ENCODE measurements at regions not wholly inside any gene's neighbourhood (a gene's known extent, or its start where the extent isn't known, plus 50 kb on each side); places are given as distances from the start of the nearest gene placed in this dataset.

DNA sequence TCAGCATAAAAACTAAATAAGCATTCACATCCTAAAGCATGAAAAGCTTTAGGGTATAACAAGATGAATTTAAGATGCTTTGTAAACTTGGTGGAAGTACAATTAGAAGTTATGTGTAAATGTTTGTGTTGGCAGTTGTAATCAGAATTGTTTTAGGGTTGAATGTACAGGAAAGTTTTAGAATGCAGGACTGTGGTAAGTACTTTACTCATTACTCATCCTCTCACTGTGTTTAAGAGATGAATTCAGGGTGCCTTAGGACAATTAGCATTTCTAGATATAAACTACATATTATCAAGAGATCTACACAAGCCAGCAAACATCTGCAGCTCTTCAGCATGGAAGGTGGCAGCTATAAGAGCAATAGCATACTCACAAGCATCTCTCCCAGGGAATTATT is 77.5 kb upstream of the ELOVL6 start:
- ChIA-PET POLR2A (no interaction called here), CTCF (interaction anchor here (0.8 to 1.8 kb wide), 6 partner anchors 10 to 240 kb away, joined by 3 to 6 read pairs (median 4); no protein-coding TSS in a partner anchor)
- TF ChIP-seq CTCF (IDR thresholded peaks at IDR 0.05; ENCODE audit: control extremely low read depth, extremely low read depth, low read depth, missing control alignments), result no peak
- no peak for DNase-seq (ENCODE audit: extremely low spot score)

DNA sequence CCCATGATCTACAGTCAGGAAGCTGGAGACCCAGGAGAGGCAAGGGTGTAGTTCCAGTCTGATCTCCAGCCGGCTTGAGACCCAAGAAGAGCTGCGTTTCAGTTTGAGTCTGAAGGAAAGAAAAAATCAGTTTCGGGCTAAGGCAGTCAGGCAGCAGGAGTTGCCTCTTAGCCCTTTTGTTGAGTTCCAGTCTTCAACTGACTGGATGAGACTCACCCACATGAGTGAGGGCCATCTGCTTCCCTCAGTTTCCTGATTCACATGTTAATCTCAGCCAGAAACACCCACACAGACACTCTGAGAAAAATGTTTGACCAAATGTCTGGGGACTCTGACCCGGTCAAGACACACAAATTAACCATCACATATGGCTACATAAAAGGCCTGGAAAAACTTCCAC is 73.6 kb upstream of the ELOVL6 start:
- TF ChIP-seq CTCF (IDR thresholded peaks at IDR 0.05; ENCODE audit: control extremely low read depth, extremely low read depth, low read depth, missing control alignments), result no peak
- DNase-seq (ENCODE audit: extremely low spot score), result no peak
- ChIA-PET POLR2A (no interaction called here), CTCF (interaction anchor here (0.9 kb wide), 2 partner anchors 18 to 43 kb away, joined by 3 read pairs; no protein-coding TSS in a partner anchor)

- no peak for TF ChIP-seq CTCF (IDR thresholded peaks at IDR 0.05; ENCODE audit: control extremely low read depth, extremely low read depth, low read depth, missing control alignments)
- ChIA-PET POLR2A (no interaction called here), CTCF (interaction anchor here (1.0 kb wide), 1 partner anchor 245 kb away, joined by 3 read pairs; no protein-coding TSS in a partner anchor)
- no peak for DNase-seq (ENCODE audit: extremely low spot score)
These were observed 72.2 kb upstream of the ELOVL6 start for GRCh38 chr4:110270492-110271197.

DNA sequence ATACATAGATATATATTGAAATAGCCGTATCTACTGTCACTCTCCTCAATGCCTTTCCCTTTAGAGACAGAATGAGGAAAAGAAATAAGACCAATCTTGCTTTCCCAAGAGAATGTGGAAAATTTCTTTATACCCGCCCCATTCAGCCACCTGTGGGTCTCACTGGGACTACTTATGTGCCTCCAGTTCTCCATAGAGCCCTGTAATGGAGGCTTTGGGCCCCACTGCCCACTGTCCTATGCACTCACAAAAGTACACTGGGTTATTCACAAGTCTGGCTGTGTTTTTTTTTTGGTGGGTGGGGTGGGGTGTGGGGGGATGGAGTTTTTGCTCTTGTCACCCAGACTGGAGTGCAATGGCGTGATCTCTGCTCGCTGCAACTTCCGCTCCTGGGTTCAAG is 70.4 kb upstream of the ELOVL6 start:
- DNase-seq (ENCODE audit: extremely low spot score), result no peak
- TF ChIP-seq CTCF (IDR thresholded peaks at IDR 0.05; ENCODE audit: control extremely low read depth, extremely low read depth, low read depth, missing control alignments), result no peak
- POLR2A ChIA-PET, result no interaction called here
- CTCF ChIA-PET, result no interaction called here

DNA sequence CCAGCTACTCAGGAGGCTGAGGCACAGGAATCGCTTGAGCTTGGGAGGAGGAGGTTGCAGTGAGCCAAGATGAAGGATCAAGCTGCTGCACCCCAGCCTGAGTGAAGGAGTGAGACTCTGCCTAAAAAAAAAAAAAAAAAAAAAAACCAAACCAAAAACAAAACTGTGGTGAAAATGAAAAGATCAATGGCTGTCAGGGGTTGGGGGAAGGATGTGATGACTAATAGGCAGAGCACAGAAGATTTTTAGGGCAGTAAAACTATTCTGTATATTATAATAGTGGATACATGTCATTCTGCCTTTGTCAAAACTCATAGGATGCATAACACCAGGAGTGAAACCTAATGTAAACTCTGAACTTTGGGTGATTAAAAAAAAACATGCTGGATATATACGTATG is 69.9 kb upstream of the ELOVL6 start:
- TF ChIP-seq CTCF (IDR thresholded peaks at IDR 0.05; ENCODE audit: control extremely low read depth, extremely low read depth, low read depth, missing control alignments), result no peak
- ChIA-PET POLR2A (no interaction called here), CTCF (no interaction called here)
- DNase-seq (ENCODE audit: extremely low spot score), result no peak

DNA sequence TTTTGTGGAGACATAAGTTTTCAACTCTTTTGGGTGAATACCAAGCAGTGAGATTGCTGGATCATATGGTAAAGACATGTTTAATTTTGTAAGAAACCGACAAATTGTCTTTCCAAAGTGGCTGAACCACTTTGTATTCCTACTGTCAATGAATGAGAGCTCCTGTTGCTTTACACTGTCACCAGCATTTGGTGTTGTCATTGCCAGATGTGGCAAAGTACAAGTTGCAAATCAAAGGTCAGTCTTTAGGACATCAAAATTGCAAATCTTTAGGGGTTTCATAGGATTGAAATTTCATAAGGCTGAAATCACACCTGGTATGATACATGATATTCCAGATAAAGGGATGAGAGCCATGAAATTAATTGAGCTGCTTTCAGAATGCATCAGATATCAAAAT is 67.7 kb upstream of the ELOVL6 start:
- ChIA-PET CTCF (interaction anchor here (0.9 to 2.5 kb wide), 3 partner anchors 10 to 260 kb away, joined by 3 to 4 read pairs (median 4); no protein-coding TSS in a partner anchor), POLR2A (no interaction called here)
- no peak for TF ChIP-seq CTCF (IDR thresholded peaks at IDR 0.05; ENCODE audit: control extremely low read depth, extremely low read depth, low read depth, missing control alignments)
- no peak for DNase-seq (ENCODE audit: extremely low spot score)

Measured in GM10248 (cell line).